Suprapubic skin (tissue), 4 donors: ENCODE measurements at regions not wholly inside any gene's neighbourhood (a gene's known extent, or its start where the extent isn't known, plus 50 kb on each side); places are given as distances from the start of the nearest gene placed in this dataset.

Source experiments
- DNase-seq, 2 donors: peaks; one replicate each; pipeline ENCODE4 v3.0.0-alpha.2; 2019; ENCODE audit warnings: low spot score in 2 of 2
- H3K27ac ChIP-seq: fragments of 200-600 bp; sonication (generic); one replicate; pipeline ENCODE4 v1.5.1; 2019
- H3K27me3 ChIP-seq: fragments of 200-600 bp; sonication (generic); one replicate; pipeline ENCODE4 v1.5.1; 2019
- H3K36me3 ChIP-seq: fragments of 200-600 bp; sonication (generic); one replicate; pipeline ENCODE4 v1.5.1; 2019
- H3K4me1 ChIP-seq: fragments of 200-600 bp; sonication (generic); one replicate; pipeline ENCODE4 v1.5.1; 2019
- H3K4me3 ChIP-seq: fragments of 200-600 bp; sonication (generic); one replicate; pipeline ENCODE4 v1.5.1; 2019; ENCODE audit warnings: mild to moderate bottlenecking
- H3K9me3 ChIP-seq: fragments of 200-600 bp; sonication (generic); one replicate; pipeline ENCODE4 v1.5.1; 2019
- EP300 ChIP-seq: sonication (generic); formaldehyde crosslinking; IDR thresholded peaks from one replicate; pipeline ENCODE4 v1.6.1; 2017; ENCODE audit warnings: antibody characterized with exemption
- POLR2A ChIP-seq, 2 donors: fragments of 450-650 bp; IDR thresholded peaks; one replicate each; pipeline ENCODE4 v1.6.1; 2017; ENCODE audit warnings: antibody characterized with exemption in 2 of 2, mild to moderate bottlenecking in 2 of 2, moderate library complexity in 2 of 2
- POLR2AphosphoS5 ChIP-seq, 3 donors: sonication (generic); formaldehyde crosslinking; IDR thresholded peaks; one replicate each; pipeline ENCODE4 v1.6.1; 2017; ENCODE audit warnings: antibody characterized with exemption in 3 of 3
- WGBS: methylation state at CpG from one replicate; pipeline ENCODE4 v1.1.5; 2018; 5-methylcytosine and 5-hydroxymethylcytosine counted together
- TF ChIP-seq, protein P1 (sequence below), 2 donors: fragments of 200-600 bp in 1 of 2; fragments of 450-650 bp in 1 of 2; sonication (generic) in 1 of 2; IDR thresholded peaks; one replicate each; pipeline ENCODE4 v1.5.1; 2016 to 2019; ENCODE audit warnings: antibody characterized with exemption in 2 of 2, mild to moderate bottlenecking in 1 of 2, moderate library complexity in 1 of 2

- H3K27ac ChIP-seq = no peak overlapping the region
- no peaks in the 10 kb centered on the region for H3K27me3 ChIP-seq
- WGBS = 82% methylated on average over 4 of the region's 4 CpGs
- no peak for TF ChIP-seq EP300
- TF ChIP-seq, protein P1, sequence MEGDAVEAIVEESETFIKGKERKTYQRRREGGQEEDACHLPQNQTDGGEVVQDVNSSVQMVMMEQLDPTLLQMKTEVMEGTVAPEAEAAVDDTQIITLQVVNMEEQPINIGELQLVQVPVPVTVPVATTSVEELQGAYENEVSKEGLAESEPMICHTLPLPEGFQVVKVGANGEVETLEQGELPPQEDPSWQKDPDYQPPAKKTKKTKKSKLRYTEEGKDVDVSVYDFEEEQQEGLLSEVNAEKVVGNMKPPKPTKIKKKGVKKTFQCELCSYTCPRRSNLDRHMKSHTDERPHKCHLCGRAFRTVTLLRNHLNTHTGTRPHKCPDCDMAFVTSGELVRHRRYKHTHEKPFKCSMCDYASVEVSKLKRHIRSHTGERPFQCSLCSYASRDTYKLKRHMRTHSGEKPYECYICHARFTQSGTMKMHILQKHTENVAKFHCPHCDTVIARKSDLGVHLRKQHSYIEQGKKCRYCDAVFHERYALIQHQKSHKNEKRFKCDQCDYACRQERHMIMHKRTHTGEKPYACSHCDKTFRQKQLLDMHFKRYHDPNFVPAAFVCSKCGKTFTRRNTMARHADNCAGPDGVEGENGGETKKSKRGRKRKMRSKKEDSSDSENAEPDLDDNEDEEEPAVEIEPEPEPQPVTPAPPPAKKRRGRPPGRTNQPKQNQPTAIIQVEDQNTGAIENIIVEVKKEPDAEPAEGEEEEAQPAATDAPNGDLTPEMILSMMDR (IDR thresholded peaks at IDR 0.05) = no peak
- no peak for TF ChIP-seq POLR2A (IDR thresholded peaks at IDR 0.05)
- TF ChIP-seq POLR2AphosphoS5 (IDR thresholded peaks at IDR 0.05) = no peak
- no peak for DNase-seq
- H3K36me3 ChIP-seq = no peaks in the 10 kb centered on the region
- no peaks in the 10 kb centered on the region for H3K9me3 ChIP-seq
- H3K4me1 ChIP-seq = no peaks in the 10 kb centered on the region
- H3K4me3 ChIP-seq = no peak overlapping the region
Observed at GRCh38 chr4:27271555-27271954, 410.9 kb downstream of the STIM2 start.

DNA sequence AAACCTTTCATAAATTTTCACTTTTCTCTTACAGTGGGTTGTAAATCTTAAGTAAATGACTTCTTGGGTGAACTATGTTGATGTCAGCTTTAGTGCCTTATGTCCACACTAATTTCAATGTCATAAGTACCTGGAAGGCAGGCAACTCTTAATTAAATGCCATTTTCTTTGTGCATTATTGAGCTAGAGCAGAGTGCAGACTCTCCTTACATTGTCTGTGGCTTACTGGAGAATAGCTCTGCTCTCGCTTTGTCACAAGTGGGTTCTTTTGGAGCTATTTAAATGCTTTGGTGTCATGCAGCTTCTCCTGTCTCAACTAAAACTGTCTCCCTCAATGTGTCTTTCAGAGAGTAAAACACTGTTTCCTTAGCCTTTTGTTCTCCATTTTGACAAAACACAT is 411.6 kb downstream of the STIM2 start:
- Histone ChIP-seq H3K4me1 (no peaks in the 10 kb centered on the region), H3K9me3 (no peaks in the 10 kb centered on the region), H3K36me3 (no peaks in the 10 kb centered on the region), H3K27me3 (no peaks in the 10 kb centered on the region), H3K4me3 (no peak overlapping the region), H3K27ac (no peak overlapping the region)
- no peak for TF ChIP-seq EP300
- TF ChIP-seq POLR2A (IDR thresholded peaks at IDR 0.05) = no peak
- TF ChIP-seq, protein P1 (IDR thresholded peaks at IDR 0.05) = no peak
- TF ChIP-seq POLR2AphosphoS5 (IDR thresholded peaks at IDR 0.05) = no peak
- no peak for DNase-seq
- WGBS = 0% methylated on average over 1 of the region's 1 CpG

GRCh38 chr4:27276307-27277073 is 415.8 kb downstream of the STIM2 start:
- Histone ChIP-seq H3K9me3 (no peaks in the 10 kb centered on the region), H3K27me3 (no peaks in the 10 kb centered on the region), H3K27ac (no peak overlapping the region), H3K4me3 (no peak overlapping the region), H3K36me3 (no peaks in the 10 kb centered on the region), H3K4me1 (no peaks in the 10 kb centered on the region)
- TF ChIP-seq POLR2AphosphoS5 (IDR thresholded peaks at IDR 0.05) (no peak), EP300 (no peak), POLR2A (IDR thresholded peaks at IDR 0.05) (no peak)
- TF ChIP-seq, protein P1 (IDR thresholded peaks at IDR 0.05) = no peak
- DNase-seq = no peak
- 52% methylated on average over 3 of the region's 3 CpGs for WGBS

GRCh38 chr4:27278615-27279375 is 418.2 kb downstream of the STIM2 start:
- Histone ChIP-seq H3K27me3 (no peaks in the 10 kb centered on the region), H3K9me3 (no peaks in the 10 kb centered on the region), H3K27ac (no peak overlapping the region), H3K4me1 (no peaks in the 10 kb centered on the region), H3K4me3 (no peak overlapping the region), H3K36me3 (no peaks in the 10 kb centered on the region)
- no peak for DNase-seq
- WGBS = 68% methylated on average over 5 of the region's 5 CpGs
- TF ChIP-seq POLR2A (IDR thresholded peaks at IDR 0.05) (no peak), EP300 (no peak), POLR2AphosphoS5 (IDR thresholded peaks at IDR 0.05) (no peak)
- TF ChIP-seq, protein P1 (IDR thresholded peaks at IDR 0.05) = no peak

DNA sequence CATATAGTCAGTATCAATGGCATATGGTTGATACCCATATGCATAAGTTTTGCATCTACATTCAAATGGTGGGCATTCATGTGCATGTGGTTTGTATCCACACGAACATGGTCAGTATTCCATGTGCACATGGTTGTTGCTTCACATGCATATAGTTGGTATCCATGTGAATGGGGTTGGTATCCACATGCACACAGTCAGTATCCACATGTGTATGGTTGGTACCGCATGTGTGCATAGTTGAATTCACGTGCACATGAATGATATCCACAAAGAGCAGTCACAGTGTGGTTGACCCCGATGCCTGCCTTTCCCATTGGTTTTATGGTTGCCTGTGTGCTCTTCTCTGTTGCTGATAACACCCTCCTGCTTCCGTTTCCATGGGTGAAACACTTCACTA is 427.9 kb downstream of the STIM2 start:
- TF ChIP-seq POLR2AphosphoS5 (IDR thresholded peaks at IDR 0.05) = no peak
- TF ChIP-seq POLR2A (IDR thresholded peaks at IDR 0.05) = no peak
- TF ChIP-seq EP300 = no peak
- TF ChIP-seq, protein P1 (IDR thresholded peaks at IDR 0.05) = no peak
- no peaks in the 10 kb centered on the region for H3K36me3 ChIP-seq
- no peak for DNase-seq
- no peak overlapping the region for H3K27ac ChIP-seq
- no peaks in the 10 kb centered on the region for H3K9me3 ChIP-seq
- H3K4me1 ChIP-seq = no peaks in the 10 kb centered on the region
- no peak overlapping the region for H3K4me3 ChIP-seq
- no peaks in the 10 kb centered on the region for H3K27me3 ChIP-seq
- 88% methylated on average over 5 of the region's 5 CpGs for WGBS
